Kidney capillary endothelial cell (primary cell): ENCODE measurements at regions not wholly inside any gene's neighbourhood (a gene's known extent, or its start where the extent isn't known, plus 50 kb on each side); places are given as distances from the start of the nearest gene placed in this dataset.
A peak's percentile ranks its signal among the peaks of the same experiment; 100 is the strongest.

Source experiments
- DNase-seq: peaks from one replicate; pipeline ENCODE4 v3.0.0-alpha.2; 2018; ENCODE audit warnings: low spot score

DNA sequence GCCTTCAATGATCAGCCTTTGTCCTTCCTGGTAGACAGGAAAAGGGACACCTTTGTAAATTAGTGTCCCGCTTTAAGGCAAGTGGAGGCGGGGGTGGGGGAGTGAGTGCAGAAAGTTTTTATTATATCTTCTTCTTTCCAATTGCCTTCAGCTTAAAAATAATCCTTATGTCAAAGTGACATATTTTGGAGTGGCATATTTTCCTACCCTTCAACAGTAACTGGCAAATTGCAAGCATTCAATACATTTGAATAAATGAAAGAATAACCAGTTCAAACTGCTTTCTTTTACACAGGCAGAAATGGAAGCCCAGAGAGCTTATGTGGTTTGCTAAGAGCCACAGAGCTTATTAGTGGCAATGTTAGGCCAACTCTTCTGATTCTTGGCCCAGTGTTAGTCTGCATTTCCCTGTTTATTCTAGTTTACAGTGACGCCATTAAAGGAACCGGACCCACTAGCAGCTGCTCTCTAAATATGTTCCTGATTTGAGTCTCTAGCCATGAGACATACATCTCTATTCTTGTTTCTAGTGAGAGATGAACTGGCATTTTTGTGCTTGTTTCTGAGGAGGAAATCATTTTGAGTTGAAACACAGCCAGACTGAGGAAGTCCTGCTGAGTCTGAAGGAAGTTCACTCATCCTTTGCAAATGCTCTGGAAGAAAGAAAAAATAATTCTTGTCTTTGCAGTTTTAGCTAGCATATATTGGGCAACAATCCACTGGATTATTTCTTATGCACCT is 468.7 kb downstream of the NOVA1 start:
- peak; percentile 94 for DNase-seq

DNA sequence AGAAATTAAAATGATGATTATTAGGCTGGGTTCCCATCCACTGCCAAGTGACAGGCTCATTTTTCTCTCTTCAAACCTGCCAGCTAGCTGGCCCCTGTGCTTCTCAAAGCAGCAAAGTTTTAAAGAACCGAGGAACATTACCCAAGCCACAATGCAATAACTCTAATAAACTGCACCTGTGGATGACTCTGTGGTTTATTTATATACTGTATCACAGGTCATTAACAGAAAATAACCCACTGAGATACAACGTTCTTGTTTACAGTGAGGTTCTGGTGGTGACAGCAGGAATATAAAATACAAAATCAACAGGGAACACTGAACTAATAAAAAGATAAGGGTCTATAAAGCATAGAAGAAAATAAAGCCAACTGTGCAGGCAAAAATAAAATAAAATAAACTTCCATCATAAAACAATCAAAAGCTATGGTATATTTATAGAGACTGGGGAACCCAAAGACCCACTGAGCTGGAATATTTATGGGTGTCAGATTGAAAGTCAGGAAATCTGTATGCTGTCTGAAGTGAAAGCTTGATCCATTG is 472.9 kb downstream of the NOVA1 start:
- no peak for DNase-seq

GRCh38 chr14:26123459-26123858 is 474.4 kb downstream of the NOVA1 start:
- no peak for DNase-seq

DNA sequence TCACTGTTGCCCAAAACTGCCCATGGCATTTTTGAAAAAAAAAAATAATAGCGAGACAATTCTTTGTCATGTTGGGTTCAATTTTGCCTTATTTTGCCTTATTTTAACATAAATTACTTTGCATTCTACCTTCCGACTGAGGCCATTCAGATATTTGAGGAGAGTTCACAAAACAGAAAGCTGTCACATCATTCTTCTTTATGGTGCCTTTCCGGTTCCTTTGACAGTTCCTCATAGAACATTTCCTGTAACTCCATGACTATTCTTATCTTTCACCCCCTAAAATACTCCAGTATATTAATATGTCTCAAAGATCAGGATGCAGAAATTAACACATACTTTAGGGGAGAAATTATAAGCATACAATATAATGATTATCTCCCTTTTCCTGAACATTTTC is 476.7 kb downstream of the NOVA1 start:
- peak; percentile 22 for DNase-seq

DNA sequence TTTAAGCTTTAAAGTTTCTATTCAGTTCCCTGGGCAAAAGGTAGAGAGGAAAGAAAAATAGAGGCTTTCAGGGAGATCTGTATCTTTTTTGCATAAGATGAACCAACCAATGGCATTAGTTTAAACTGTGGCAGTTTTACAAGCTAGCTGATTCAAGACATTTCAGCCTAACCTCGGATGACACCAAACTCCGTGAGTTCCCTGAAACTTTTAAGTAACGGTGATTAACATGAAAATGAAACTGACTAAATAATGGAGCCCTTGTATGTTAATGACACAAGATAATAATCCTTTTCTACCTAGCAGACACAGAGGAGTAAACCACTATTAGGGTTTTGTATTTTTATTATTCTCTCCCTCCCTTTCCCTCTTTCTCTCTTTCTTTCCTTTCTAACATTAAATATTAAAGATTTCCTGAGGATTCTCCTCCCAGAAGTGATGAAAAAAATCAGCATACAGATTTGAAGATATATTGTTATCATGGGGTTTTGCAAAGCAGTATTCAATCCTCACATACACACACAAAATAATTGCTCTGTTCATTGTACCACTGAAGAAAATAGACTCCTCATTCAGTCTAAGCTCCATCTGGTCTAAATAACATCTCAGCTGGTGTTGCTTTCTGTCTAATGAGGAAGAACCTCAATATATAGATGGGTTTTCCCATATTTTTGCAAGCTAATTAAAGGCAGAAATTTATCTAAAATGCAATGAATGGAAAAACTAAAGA is 483.8 kb downstream of the NOVA1 start:
- no peak for DNase-seq

- no peak for DNase-seq
Measured at GRCh38 chr14:26104717-26105116, 493.1 kb downstream of the NOVA1 start.

DNA sequence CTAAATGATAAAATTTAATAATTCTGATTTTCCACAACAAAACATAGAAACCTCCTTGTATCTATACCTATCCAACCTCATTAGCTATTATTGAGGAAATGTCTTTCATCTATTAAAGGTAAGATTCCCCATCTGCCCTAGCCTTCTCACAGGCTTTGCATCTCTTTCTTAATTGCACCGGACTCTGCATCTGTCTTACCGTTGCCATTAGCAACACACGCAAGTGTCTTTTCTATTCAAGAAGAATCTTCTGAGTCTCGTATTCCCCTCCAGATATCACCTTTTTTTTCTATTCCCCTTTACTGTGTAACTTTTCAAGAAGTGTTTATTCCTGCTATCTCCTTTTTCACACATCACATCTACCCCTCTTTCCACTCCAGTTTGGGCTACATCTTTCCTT is 500.0 kb downstream of the NOVA1 start:
- no peak for DNase-seq

- DNase-seq: no peak
Measured at GRCh38 chr14:26088275-26088674, 509.6 kb downstream of the NOVA1 start.

GRCh38 chr14:26081043-26081442 is 516.8 kb downstream of the NOVA1 start:
- DNase-seq: no peak

- DNase-seq: no peak
Measured at GRCh38 chr14:26078561-26078960, 519.3 kb downstream of the NOVA1 start.

DNA sequence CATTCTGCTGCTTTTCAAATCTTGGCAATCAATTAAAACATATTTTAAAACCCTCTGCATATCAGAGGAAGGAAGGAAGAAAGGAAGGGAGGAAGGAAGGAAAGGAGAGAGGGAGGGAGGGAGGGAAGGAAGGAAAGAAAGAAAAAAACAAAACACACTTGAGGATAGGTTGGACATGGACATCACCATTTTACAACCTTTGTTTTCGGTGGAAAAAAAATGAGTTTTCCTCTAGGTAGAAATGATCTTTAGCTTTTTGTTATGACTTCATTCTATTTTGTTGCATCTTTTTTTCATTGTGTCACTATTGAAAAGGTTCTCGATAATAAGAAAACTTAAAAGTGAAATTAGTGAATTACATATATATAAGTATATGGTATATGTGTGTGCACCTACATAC is 522.9 kb downstream of the NOVA1 start:
- no peak for DNase-seq

GRCh38 chr14:26070443-26070842 is 527.4 kb downstream of the NOVA1 start:
- no peak for DNase-seq

DNA sequence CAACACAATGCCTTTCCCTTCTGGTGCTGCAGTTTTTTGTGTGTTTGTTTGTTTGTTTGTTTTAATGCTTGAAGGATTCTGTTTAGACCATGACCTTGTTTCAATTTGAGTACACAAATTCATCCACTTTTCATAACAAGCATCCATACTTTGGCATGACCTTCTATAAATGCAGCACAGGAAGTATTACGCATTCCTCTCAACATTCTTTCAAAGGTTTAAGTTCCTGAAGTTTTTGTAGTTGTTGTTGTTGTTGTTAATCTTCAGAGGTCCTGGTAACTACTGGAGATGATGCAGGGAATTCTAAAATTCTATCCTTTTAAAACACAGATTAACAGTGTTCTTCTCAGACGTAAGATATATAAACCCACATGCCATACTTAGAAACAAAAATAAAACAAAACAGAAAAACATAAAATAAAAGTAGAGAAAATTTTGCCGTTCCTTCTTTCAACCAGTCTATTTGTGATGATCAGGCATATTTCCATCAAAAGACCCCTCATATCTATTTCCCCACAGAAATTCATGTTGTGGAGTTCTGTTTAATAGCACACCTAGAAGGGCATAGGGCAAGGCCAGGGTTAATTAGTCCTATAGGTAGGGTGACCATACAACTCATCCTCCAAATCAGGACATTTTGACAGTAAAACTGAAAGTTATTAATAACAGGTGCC is 529.9 kb downstream of the NOVA1 start:
- peak; percentile 56 for DNase-seq

GRCh38 chr14:26067341-26067740 is 530.5 kb downstream of the NOVA1 start:
- no peak for DNase-seq

GRCh38 chr14:26056036-26056616 is 541.7 kb downstream of the NOVA1 start:
- no peak for DNase-seq

DNA sequence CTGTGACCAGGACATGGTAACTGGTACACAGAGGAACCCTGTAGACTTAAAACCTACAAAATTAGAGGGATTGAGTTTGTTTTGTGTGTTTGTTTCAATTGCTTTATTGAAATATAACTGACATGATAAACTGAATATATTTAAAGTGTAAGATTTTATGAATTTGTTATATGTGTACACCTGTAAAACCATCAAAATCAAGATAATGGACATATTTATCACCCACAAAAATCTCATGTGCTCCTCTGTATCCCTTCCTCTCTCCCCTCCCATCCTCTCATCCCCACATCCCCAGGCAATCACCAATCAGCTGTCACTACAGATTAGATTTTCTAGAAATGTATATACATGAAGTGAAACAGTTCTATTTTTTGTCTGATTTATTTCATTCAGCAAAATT is 565.5 kb downstream of the NOVA1 start:
- DNase-seq: no peak

DNA sequence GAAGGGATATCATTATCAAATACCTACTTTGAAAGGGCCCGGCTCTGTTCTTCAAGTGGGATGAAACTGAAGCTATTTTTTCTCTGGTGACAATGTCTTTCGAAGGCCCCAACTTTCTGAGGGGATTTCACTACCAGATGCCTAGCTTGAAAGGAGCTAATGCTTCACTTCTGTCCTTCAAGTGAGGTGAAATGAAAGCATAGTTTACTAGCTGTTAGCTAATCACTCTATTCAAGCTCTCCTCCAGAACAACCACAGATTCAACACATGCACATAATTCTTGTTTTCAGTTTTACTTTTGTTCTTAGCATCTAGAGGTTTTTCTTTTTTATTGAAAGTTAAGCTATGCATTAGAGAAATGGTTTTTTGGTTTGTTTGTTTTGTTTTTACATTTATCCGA is 571.4 kb downstream of the NOVA1 start:
- no peak for DNase-seq

DNA sequence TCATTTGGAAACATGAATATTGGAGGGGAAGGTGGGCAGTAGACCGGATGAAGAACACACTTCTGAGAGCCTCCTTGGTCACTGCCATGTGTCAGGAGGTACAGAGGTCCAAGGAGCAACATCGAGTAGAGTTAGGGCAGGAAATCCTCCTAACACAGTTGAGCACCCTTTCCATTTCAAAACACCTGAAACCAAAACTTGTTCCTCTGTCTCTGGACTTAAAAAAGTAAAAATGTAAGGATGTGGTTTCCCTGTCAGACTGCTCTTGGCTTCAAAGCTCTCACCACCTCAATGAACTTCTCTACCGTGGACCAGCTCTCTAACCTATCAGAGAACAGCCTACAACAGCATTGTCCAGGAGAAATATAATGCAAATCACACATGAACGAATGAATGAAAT is 573.9 kb downstream of the NOVA1 start:
- no peak for DNase-seq

- no peak for DNase-seq
Measured at GRCh38 chr14:26021759-26022158, 576.1 kb downstream of the NOVA1 start.

- no peak for DNase-seq
Measured at GRCh38 chr14:26017270-26017669, 580.6 kb downstream of the NOVA1 start.

GRCh38 chr14:26008290-26008689 is 589.5 kb downstream of the NOVA1 start:
- DNase-seq: peak; percentile 33

DNA sequence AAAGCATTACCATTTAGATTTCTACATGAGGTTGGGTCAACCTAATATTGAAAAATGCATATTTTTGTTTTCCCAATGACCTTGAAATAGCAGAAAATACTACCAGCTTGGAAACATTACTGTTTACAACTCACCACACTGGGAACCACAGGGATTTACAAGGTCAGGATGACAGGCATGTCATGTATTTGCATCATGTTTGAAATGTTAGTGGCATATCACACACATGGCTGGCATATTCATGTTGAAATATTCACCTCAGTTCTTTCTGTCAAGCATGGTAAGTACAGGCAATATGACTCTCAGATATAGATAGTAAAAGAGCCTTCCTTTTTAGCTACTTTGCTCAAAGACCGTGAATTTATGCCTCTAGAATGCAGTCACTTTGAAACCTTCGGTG is 593.5 kb downstream of the NOVA1 start:
- DNase-seq: no peak

- no peak for DNase-seq
Measured at GRCh38 chr14:25993830-25994229, 604.0 kb downstream of the NOVA1 start.
